Mesenchymal stem cell (in vitro differentiated cells and primary cell): ENCODE measurements at regions not wholly inside any gene's neighbourhood (a gene's known extent, or its start where the extent isn't known, plus 50 kb on each side); places are given as distances from the start of the nearest gene placed in this dataset. TPM values are rescaled to one million over a fixed set of nuclear protein-coding genes. Genes with fewer than 3 reads are reported as not detected.

Source experiments
- small RNA-seq: library from polyadenylated mRNA; stranded (forward); fragments of <200 nt; extraction: miRNeasy Mini kit (QIAGEN cat#:217004); gene quantifications from one replicate; pipeline ENCODE3, GENCODE V24; 2013; ENCODE audit warnings: low read depth

Small RNA genes lying in the stretch of these regions (small RNA-seq; reads per million reads assigned to genes)
- not detected for gene AC139085.1
